ENCODE measurements at regions not wholly inside any gene's neighbourhood (a gene's known extent, or its start where the extent isn't known, plus 50 kb on each side); places are given as distances from the start of the nearest gene placed in this dataset.

DNA sequence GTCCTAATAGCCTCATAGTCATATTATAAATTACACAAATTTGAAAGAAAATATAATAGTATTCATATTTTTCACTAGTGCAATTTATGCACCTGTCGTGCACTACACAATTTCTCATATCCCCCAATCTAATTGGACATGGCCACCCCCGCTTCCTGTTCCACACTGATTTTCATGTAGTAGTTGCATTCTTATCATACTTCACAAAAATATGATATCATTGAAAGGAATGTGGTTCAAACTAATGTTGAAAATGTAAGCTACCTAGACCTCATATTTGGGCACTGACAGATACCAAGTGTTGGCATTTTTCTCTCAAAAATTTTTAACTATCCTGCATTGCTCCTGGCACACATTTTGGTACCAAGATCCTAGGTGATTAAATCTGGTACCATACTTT is 985.5 kb upstream of the POU3F3 start:
- no peak overlapping the region for H3K4me3 ChIP-seq (ENCODE audit: low read depth, low read length)
- no peak overlapping the region for H3K9ac ChIP-seq (ENCODE audit: low read depth, low read length)
- no peaks in the 10 kb centered on the region for H3K36me3 ChIP-seq (ENCODE audit: control insufficient read depth, insufficient read depth, low read length)
- H3K4me1 ChIP-seq (ENCODE audit: control insufficient read depth, insufficient read depth, low read length), result peaks cover 4% of the 10 kb centered on the region; the same call in 1 of the 2 replicates
- no peak overlapping the region for H3K27ac ChIP-seq (ENCODE audit: low read depth, low read length)
- no peaks in the 10 kb centered on the region for H3K27me3 ChIP-seq (ENCODE audit: control insufficient read depth, insufficient read depth, low read length)
- H3K9me3 ChIP-seq (ENCODE audit: control insufficient read depth, insufficient read depth, low read length), result no peaks in the 10 kb centered on the region

DNA sequence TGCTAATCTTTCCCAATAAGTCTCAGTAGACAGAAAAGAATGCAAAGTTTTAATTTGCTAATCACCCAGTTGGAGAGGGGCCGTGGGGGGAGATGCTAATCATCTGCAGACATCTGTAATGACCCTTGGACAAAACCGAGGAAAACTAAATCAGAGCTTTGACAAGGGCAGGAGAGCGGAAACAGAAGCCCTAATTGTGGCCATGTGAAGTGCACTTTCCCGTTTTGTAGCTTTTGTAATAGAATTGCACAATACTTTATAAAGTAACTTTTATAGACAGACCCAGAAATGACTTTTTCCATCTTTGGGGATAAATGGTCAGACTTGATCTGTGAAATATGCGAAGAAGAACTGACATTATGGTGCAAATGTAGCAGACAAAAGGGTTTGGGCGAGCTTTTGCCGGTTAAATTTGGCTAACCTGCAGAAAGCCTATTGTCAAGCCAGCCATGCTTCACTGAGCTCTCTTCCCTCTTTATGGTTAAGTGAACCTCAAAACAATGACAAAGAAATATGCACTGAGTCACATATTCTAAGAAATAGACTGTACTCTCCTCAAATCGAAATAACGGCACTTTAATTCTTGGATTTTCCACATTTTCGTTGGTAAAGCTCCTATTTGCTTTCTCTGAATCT is 980.1 kb upstream of the POU3F3 start:
- H3K27ac ChIP-seq (ENCODE audit: low read depth, low read length), result peak overlapping the region; percentile 40
- H3K36me3 ChIP-seq (ENCODE audit: control insufficient read depth, insufficient read depth, low read length), result no peaks in the 10 kb centered on the region
- H3K9ac ChIP-seq (ENCODE audit: low read depth, low read length), result no peak overlapping the region
- H3K9me3 ChIP-seq (ENCODE audit: control insufficient read depth, insufficient read depth, low read length), result no peaks in the 10 kb centered on the region
- H3K27me3 ChIP-seq (ENCODE audit: control insufficient read depth, insufficient read depth, low read length), result no peaks in the 10 kb centered on the region
- peaks cover 29% of the 10 kb centered on the region for H3K4me1 ChIP-seq (ENCODE audit: control insufficient read depth, insufficient read depth, low read length)
- H3K4me3 ChIP-seq (ENCODE audit: low read depth, low read length), result no peak overlapping the region

DNA sequence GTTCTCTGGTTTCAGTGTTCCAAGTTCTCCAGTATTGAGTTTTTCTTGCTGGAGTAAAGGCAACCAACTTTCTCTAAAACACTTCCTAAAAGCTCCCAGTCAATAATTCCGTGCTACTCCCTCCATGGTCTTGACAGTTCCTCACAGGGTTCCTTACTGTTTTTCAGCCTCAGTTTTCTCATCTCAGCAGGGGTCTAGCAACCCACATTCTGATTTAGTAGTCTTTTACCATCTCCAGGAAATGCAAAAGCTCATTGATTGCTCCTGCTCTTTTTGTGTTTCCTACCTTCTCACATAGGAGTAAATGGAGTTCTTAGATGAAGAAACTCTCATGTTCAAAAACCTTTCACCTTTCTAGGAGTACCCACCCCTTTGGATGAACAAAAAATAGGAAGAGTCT is 978.8 kb upstream of the POU3F3 start:
- Histone ChIP-seq H3K27ac (ENCODE audit: low read depth, low read length) (peak overlapping the region; percentile 78), H3K4me1 (ENCODE audit: control insufficient read depth, insufficient read depth, low read length) (peaks cover 29% of the 10 kb centered on the region), H3K4me3 (ENCODE audit: low read depth, low read length) (0 out of 2 replicates have a peak overlapping the region, but pooled peaks have one; percentile 16), H3K9ac (ENCODE audit: low read depth, low read length) (no peak overlapping the region), H3K27me3 (ENCODE audit: control insufficient read depth, insufficient read depth, low read length) (no peaks in the 10 kb centered on the region), H3K36me3 (ENCODE audit: control insufficient read depth, insufficient read depth, low read length) (no peaks in the 10 kb centered on the region), H3K9me3 (ENCODE audit: control insufficient read depth, insufficient read depth, low read length) (no peaks in the 10 kb centered on the region)

DNA sequence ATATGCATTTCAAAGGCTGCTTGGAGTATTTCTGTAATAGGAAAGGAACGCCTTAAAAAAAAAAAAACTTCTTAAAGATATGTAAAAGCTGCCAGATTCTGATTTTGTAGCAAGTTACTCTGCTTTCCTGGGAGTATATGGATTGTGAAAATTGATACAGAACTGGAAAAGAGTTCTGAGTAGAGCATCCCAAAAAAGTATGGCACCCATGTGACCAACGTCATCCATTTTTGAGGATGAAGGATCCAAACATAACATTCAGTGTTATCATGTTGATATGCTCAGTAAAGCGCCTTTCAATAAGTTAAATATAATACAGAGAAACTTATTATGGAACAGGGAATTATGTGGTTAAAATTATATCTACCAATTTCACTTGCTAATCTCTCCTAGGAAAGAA is 978.4 kb upstream of the POU3F3 start:
- no peaks in the 10 kb centered on the region for H3K27me3 ChIP-seq (ENCODE audit: control insufficient read depth, insufficient read depth, low read length)
- no peaks in the 10 kb centered on the region for H3K9me3 ChIP-seq (ENCODE audit: control insufficient read depth, insufficient read depth, low read length)
- no peaks in the 10 kb centered on the region for H3K36me3 ChIP-seq (ENCODE audit: control insufficient read depth, insufficient read depth, low read length)
- no peak overlapping the region for H3K4me3 ChIP-seq (ENCODE audit: low read depth, low read length)
- H3K27ac ChIP-seq (ENCODE audit: low read depth, low read length), result peak overlapping the region; percentile 78
- H3K4me1 ChIP-seq (ENCODE audit: control insufficient read depth, insufficient read depth, low read length), result peaks cover 29% of the 10 kb centered on the region
- no peak overlapping the region for H3K9ac ChIP-seq (ENCODE audit: low read depth, low read length)

DNA sequence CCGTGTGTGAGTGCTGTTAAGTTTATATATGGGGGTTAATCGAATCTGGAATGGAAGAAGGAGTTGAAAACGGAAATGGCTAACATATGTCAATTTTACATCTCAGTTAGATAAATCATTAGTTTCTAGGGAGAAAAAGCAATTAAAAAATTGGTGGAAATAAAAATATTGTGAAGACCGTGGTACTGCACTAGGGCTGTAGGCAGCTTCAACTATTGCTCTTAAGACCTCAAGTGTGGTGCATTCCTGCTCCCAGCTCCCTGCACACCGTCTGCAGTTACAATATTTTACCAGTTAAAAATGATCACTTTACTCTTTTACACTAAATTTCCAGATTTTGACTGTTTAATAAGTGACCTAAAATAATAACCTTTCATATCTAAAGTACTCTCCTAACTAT is 977.3 kb upstream of the POU3F3 start:
- no peak overlapping the region for H3K4me3 ChIP-seq (ENCODE audit: low read depth, low read length)
- H3K9ac ChIP-seq (ENCODE audit: low read depth, low read length), result no peak overlapping the region
- H3K36me3 ChIP-seq (ENCODE audit: control insufficient read depth, insufficient read depth, low read length), result no peaks in the 10 kb centered on the region
- no peaks in the 10 kb centered on the region for H3K9me3 ChIP-seq (ENCODE audit: control insufficient read depth, insufficient read depth, low read length)
- H3K27me3 ChIP-seq (ENCODE audit: control insufficient read depth, insufficient read depth, low read length), result no peaks in the 10 kb centered on the region
- H3K4me1 ChIP-seq (ENCODE audit: control insufficient read depth, insufficient read depth, low read length), result peaks cover 29% of the 10 kb centered on the region
- no peak overlapping the region for H3K27ac ChIP-seq (ENCODE audit: low read depth, low read length)

DNA sequence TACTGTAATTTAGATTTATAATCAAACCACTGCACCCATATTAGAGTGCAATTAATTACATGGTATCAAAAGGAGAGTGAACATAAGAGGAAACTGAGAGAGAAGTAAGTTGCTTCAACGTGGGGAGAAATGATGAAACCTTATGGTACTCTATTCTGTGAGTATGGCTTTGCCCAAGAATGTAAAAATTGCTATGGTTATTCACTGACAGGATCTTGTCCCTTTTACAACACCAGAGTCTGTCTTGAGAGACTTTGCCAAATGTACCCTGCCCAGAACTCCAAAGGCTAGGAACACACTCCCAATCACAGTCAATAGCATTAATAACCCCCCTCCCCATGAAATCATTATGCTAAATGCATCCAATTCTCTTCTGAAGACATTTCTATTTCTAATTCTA is 974.8 kb upstream of the POU3F3 start:
- H3K27ac ChIP-seq (ENCODE audit: low read depth, low read length), result no peak overlapping the region
- H3K9me3 ChIP-seq (ENCODE audit: control insufficient read depth, insufficient read depth, low read length), result no peaks in the 10 kb centered on the region
- H3K4me1 ChIP-seq (ENCODE audit: control insufficient read depth, insufficient read depth, low read length), result peaks cover 18% of the 10 kb centered on the region
- H3K4me3 ChIP-seq (ENCODE audit: low read depth, low read length), result no peak overlapping the region
- H3K9ac ChIP-seq (ENCODE audit: low read depth, low read length), result no peak overlapping the region
- H3K36me3 ChIP-seq (ENCODE audit: control insufficient read depth, insufficient read depth, low read length), result no peaks in the 10 kb centered on the region
- no peaks in the 10 kb centered on the region for H3K27me3 ChIP-seq (ENCODE audit: control insufficient read depth, insufficient read depth, low read length)

DNA sequence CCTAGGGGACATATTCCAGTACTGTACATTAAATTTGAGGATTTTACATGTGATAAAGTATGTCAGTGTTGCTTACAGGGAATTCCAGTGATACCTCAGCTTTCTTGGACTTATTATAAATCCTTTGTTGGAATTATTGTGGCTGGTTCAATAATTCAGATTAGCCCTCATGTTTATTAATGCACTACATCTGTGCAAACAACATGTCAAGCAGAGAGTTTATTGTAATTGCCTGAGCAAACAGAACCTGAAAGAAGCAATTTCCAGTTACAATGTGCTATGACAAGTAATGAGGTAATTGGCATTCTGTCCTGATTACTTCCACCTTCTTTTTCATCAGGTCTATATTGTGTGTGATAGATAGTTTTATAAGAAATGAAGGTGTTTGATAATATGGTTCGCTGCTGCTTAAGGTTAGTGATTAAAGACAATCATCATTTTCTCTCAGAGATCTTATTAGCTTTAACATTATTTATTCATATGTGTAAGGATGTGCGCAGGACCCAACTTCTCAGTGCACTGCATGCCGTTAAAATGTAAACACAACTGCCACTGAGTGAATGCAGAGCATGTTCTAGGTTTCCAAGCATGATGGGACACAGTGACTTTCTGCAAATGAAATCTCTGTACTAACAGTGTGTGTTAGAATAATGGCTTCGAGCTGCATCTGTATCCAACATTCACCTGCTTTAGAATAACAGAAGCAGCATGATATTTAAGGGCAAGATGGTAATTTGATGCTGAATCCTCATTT is 973.7 kb upstream of the POU3F3 start:
- Histone ChIP-seq H3K4me3 (ENCODE audit: low read depth, low read length) (no peak overlapping the region), H3K27ac (ENCODE audit: low read depth, low read length) (no peak overlapping the region), H3K36me3 (ENCODE audit: control insufficient read depth, insufficient read depth, low read length) (no peaks in the 10 kb centered on the region), H3K4me1 (ENCODE audit: control insufficient read depth, insufficient read depth, low read length) (peaks cover 7% of the 10 kb centered on the region; the same call in 1 of the 2 replicates), H3K9me3 (ENCODE audit: control insufficient read depth, insufficient read depth, low read length) (no peaks in the 10 kb centered on the region), H3K27me3 (ENCODE audit: control insufficient read depth, insufficient read depth, low read length) (no peaks in the 10 kb centered on the region), H3K9ac (ENCODE audit: low read depth, low read length) (no peak overlapping the region)

DNA sequence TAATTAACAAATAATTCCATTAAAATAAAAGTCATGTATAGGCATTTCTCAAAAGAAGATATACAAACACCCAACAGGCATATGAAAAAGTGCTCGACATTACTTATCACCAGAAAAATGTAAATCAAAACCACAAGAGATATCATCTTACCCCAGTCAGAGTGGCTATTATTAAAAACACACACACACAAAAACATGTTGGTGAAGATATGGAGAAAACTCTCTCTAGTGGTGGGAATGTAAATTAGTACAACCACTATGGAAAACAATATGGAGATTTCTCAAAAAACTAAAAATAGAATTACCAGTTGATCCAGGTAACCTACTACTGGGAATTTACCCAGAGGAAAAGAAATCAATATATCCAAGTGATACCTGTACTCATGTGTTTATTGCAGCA is 966.3 kb upstream of the POU3F3 start:
- H3K27ac ChIP-seq (ENCODE audit: low read depth, low read length), result no peak overlapping the region
- H3K4me3 ChIP-seq (ENCODE audit: low read depth, low read length), result no peak overlapping the region
- no peak overlapping the region for H3K9ac ChIP-seq (ENCODE audit: low read depth, low read length)
- no peaks in the 10 kb centered on the region for H3K36me3 ChIP-seq (ENCODE audit: control insufficient read depth, insufficient read depth, low read length)
- H3K27me3 ChIP-seq (ENCODE audit: control insufficient read depth, insufficient read depth, low read length), result no peaks in the 10 kb centered on the region
- no peaks in the 10 kb centered on the region for H3K9me3 ChIP-seq (ENCODE audit: control insufficient read depth, insufficient read depth, low read length)
- H3K4me1 ChIP-seq (ENCODE audit: control insufficient read depth, insufficient read depth, low read length), result no peaks in the 10 kb centered on the region

DNA sequence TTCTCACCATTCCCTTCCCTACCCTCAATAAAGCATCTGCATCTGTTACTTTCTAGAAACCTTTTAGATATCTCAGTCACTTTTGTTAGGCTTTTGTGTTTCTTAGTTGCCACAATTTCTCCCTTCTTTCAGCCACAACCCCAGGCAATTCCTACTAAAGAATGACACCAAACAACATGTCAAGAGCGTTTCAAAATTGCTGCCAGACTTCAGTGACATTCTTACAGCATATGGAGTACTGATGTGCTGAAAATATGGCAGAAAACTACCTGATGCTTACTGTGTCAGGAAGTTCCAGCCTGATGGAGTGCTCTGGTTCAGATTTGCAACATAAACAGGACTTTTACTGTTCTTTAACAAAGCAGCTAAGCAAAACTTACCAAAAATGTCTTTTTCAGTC is 957.7 kb upstream of the POU3F3 start:
- H3K4me1 ChIP-seq (ENCODE audit: control insufficient read depth, insufficient read depth, low read length), result no peaks in the 10 kb centered on the region
- no peaks in the 10 kb centered on the region for H3K36me3 ChIP-seq (ENCODE audit: control insufficient read depth, insufficient read depth, low read length)
- no peaks in the 10 kb centered on the region for H3K9me3 ChIP-seq (ENCODE audit: control insufficient read depth, insufficient read depth, low read length)
- no peak overlapping the region for H3K27ac ChIP-seq (ENCODE audit: low read depth, low read length)
- no peak overlapping the region for H3K9ac ChIP-seq (ENCODE audit: low read depth, low read length)
- H3K27me3 ChIP-seq (ENCODE audit: control insufficient read depth, insufficient read depth, low read length), result no peaks in the 10 kb centered on the region
- H3K4me3 ChIP-seq (ENCODE audit: low read depth, low read length), result no peak overlapping the region

DNA sequence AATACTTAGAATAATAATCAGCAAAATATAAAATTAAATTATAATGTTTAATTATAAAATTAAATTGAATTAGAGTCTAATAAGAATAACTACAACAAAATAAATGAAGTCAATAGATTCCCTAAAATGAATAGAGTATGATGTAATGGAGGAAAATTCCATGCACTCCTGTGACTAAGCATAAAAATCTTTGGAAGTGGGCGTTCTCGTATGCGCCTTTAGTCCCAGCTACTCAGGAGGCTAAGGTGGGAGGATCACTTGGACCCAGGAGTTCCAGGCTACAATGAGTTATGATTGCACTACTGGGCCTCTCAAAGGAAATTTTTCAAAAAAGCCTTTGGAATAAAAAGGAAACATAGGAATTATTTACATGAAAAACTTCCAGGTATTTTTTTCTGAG is 955.4 kb upstream of the POU3F3 start:
- Histone ChIP-seq H3K36me3 (ENCODE audit: control insufficient read depth, insufficient read depth, low read length) (no peaks in the 10 kb centered on the region), H3K27me3 (ENCODE audit: control insufficient read depth, insufficient read depth, low read length) (no peaks in the 10 kb centered on the region), H3K9me3 (ENCODE audit: control insufficient read depth, insufficient read depth, low read length) (no peaks in the 10 kb centered on the region), H3K9ac (ENCODE audit: low read depth, low read length) (no peak overlapping the region), H3K4me1 (ENCODE audit: control insufficient read depth, insufficient read depth, low read length) (no peaks in the 10 kb centered on the region), H3K27ac (ENCODE audit: low read depth, low read length) (no peak overlapping the region), H3K4me3 (ENCODE audit: low read depth, low read length) (no peak overlapping the region)

DNA sequence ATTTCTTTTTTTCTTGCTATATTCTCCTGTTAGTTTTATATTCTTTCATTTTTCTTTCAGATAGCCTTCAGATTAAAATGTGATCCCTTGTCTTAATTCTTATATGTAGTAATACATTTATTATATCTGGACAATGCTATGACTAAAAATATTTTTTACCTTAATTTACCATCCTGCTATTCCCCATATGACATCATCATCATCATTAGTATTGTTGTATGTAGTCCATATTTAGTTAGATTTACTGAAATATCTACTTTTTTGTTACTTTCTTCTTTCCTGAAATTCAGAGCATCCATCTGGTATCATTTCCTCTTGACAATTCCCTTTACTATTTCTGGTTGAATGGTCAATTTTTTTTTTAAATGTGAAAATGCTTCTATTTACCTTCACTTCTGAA is 951.6 kb upstream of the POU3F3 start:
- Histone ChIP-seq H3K27ac (ENCODE audit: low read depth, low read length) (no peak overlapping the region), H3K27me3 (ENCODE audit: control insufficient read depth, insufficient read depth, low read length) (no peaks in the 10 kb centered on the region), H3K36me3 (ENCODE audit: control insufficient read depth, insufficient read depth, low read length) (no peaks in the 10 kb centered on the region), H3K9ac (ENCODE audit: low read depth, low read length) (no peak overlapping the region), H3K9me3 (ENCODE audit: control insufficient read depth, insufficient read depth, low read length) (no peaks in the 10 kb centered on the region), H3K4me3 (ENCODE audit: low read depth, low read length) (no peak overlapping the region), H3K4me1 (ENCODE audit: control insufficient read depth, insufficient read depth, low read length) (no peaks in the 10 kb centered on the region)
